ENCODE measurements at regions not wholly inside any gene's neighbourhood (a gene's known extent, or its start where the extent isn't known, plus 50 kb on each side); places are given as distances from the start of the nearest gene placed in this dataset.

GRCh38 chr22:22713416-22713815 is 69.0 kb downstream of the GGTLC2 start:
- TF ChIP-seq CTCF (IDR thresholded peaks at IDR 0.05), result no peak
- TF ChIP-seq POLR2A (IDR thresholded peaks at IDR 0.05), result no peak
- no peak for TF ChIP-seq EP300 (IDR thresholded peaks at IDR 0.05)

All from ovary (tissue), 3 donors.